Upper lobe of left lung (tissue), 4 donors: ENCODE measurements at regions not wholly inside any gene's neighbourhood (a gene's known extent, or its start where the extent isn't known, plus 50 kb on each side); places are given as distances from the start of the nearest gene placed in this dataset.

Source experiments
- CTCF ChIP-seq, 6 experiments: fragments of 450-650 bp in 4 of 6; fragments of 200-600 bp in 2 of 6; sonication (generic) in 2 of 6; IDR thresholded peaks; one replicate each; pipeline ENCODE4 v1.5.1; 2016 to 2019; ENCODE audit warnings: antibody characterized with exemption in 6 of 6
- POLR2A ChIP-seq, 4 donors: fragments of 450-650 bp; IDR thresholded peaks; one replicate each; pipeline ENCODE4 v1.5.1; 2016 to 2017; ENCODE audit warnings: antibody characterized with exemption in 4 of 4, mild to moderate bottlenecking in 2 of 4

DNA sequence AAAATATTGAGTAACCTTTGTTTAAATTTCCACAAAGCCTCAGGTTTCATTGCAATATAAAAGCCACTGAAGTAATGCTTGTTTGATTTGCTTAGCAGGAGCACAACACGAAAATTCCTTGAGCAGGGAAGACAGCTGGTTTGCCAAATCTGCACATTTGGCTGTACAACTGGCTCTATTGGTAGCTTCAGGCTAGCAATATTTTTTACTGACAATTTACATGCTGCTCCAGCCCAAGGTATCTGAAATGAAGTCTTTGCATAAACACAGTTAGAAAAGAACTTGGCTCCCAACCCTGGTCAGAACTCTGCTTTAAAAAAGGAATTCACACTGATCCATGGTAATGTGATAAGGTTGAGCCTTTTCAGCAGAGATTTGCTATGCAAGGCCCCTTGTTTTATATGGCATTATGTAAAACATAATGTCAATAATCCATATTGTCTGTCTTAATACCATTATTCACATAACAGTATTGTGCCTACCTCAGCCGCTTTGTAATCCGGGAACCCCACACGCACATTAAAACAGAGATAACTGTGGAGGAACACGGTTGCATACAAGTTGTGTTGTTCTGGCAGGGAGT, 55.7 kb upstream of the CHL1 start:
- TF ChIP-seq POLR2A (IDR thresholded peaks at IDR 0.05) (no peak), CTCF (IDR thresholded peaks at IDR 0.05) (no peak)
